Left kidney (tissue), 1 donor: ENCODE measurements at regions not wholly inside any gene's neighbourhood (a gene's known extent, or its start where the extent isn't known, plus 50 kb on each side); places are given as distances from the start of the nearest gene placed in this dataset.

Experiments
- DNase-seq: peaks from one replicate; pipeline ENCODE4 v3.0.0-alpha.2; 2013

DNA sequence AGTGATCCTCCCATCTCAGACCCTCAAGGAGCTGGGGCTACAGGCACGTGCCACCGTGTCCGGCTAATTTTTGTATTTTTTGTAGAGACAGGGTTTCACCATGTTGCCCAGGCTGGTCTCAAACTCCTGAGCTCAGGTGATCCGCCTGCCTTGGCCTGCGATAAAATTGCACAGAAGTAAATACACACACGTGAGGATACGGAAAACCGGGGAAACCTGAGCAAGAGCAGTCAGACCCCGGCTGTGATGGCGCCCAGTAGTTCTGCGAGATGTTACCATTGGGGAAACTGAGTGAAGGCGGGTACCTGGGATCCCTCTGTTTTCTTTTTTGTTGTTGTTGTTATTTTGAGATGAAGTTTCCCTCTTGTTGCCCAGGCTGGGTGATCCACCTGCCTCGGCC lies 114.9 kb downstream of the C9orf50 start:
- DNase-seq = no peak

DNA sequence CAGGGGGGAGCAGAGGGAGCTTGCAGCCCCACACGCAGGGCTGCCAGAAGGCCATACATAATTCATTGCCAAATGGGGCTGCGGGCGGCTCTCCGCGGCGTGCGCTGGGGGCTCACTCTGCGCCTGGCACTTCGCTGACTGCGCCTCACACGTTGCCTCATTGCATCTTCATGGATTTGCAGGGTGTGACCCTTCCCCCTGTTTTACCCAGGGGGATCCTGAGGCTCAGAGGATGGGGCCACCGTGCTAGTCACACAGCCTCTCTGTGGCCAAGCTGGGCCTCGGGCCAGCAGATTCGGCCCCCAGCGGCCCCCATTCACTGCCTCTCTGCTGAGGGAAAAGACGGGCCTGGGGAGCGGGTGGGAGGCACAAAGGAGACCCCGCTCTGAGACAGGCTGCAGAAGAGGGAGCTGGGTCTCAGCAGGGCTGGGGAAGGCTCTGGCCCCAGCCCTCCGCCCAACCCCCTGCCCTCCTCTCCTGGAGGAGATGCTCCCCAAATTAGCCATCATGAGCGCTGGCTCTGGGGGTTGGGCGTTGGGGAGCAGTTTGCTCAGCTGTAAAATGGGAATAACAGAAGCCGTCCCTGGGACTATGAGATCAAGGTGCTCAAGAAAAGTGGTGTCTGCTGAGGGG lies 115.5 kb downstream of the C9orf50 start:
- DNase-seq = no peak

GRCh38 chr9:129504404-129504803 lies 116.5 kb downstream of the C9orf50 start:
- DNase-seq = no peak

- DNase-seq = no peak
Observed at GRCh38 chr9:129501771-129502319, 119.1 kb downstream of the C9orf50 start.

GRCh38 chr9:129500863-129501770 lies 119.8 kb downstream of the C9orf50 start:
- no peak for DNase-seq

- DNase-seq = no peak
Observed at GRCh38 chr9:129500161-129500862, 120.6 kb downstream of the C9orf50 start.

DNA sequence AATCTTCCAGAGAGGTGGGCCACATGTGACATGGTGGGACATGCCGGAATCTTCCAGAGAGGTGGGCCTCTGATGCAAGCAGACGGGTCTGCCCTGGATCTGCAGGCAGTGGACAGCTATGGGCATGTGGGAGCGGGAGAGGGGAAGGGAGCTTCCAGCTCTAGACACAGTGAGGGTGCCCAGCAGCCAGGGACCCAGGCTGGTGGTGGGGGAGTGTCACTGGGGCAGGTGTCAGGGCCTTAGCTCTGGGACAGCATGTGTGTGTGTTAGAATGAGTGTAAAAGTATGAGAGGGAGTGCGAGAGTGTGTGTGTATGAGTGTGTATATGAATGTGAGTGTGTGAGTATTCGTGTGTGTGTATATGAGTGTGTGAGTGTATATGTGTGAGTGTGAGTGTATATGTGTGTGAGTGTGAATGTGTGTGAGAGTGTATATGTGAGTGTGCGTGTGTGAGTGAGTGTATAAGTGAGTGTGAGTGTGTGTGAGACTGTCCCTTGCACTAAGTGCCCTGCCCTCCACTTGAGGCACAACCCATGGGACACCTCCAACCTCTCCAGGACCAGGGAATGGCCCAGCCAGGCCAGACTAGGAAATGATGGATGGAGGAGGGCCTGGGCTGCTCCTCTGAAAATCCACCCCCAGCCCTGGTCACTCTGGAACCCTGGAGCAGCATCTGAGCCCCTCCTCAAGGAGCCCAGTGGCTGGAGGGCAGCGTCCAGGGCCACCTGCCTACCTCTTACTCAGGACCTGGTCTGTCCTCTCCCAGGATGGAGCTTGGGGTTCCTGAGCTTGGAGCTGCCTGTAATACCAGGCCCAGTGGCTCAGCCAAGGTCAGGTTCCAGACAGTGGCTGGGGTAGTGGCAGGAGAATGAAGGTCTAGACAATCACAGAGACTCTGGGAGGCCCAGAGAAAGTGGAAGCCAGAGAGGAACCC lies 122.2 kb downstream of the C9orf50 start:
- DNase-seq = no peak

DNA sequence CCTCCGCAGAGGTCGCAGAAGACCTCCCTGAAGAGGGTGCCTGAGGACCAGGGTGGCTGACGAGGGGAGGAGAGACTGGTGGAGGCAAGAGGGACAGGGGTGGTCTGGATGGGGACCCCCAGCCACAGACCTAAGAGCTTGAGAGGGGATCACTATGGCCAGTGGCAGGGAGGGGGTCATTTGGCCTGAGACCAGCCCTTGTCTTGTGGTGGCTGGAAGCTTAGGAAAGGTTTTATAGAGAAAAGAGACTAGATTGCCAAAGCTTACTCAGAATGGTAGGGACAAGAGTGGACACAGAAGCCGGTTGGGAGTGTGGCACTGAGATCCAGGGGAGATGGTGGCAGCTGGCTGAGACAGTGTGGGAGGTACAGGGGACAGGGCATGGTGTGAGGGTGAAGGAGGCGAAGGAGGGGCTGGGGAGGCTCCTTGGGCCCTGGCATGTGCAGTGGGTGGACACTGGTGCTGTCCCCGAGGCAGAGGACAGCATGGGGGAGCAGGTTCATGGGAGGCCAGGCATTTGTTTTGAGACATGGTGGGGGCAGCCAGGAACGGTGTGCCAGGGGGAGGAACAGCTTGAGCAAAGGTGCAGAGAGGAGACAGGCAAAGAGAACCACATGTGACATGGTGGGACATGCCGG lies 123.0 kb downstream of the C9orf50 start:
- no peak for DNase-seq

- DNase-seq = no peak
Observed at GRCh38 chr9:129497005-129497812, 123.7 kb downstream of the C9orf50 start.

- DNase-seq = peak; percentile 96
Observed at GRCh38 chr9:129496473-129497004, 124.4 kb downstream of the C9orf50 start.

GRCh38 chr9:129495620-129496472 lies 125.1 kb downstream of the C9orf50 start:
- DNase-seq = peak; percentile 92

DNA sequence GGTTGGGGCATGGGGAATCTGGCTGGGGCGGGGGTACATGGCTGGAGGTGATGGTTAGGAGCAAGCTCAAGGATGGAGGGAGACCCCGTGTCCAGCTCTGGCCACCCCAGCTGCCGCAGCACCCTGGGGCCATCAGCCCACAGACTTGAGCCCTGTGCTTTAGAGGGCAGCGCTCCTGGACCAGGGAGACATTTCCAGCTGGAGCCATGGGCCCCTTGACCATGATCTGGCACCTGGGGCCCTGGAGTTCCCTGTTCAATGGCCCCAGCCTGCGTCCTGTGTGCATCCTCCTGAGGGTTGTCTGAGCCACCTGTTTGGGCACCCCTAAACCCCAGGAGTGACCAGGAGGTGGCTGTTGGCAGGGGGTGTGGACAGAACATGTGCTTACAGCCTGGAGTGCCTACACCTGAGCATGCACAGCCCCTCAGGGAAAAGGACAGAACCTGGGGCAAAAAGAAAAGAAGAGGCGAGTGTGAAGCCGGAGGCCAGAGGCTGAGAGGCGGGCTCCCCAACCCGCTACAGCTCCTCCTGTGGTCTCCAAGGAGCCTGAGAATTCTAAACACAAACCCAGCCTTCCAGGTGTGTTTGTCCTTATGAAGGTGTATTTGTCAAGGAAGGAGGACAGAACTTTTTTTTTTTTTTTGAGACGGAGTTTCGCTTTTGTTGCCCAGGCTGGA lies 126.7 kb downstream of the C9orf50 start:
- no peak for DNase-seq

- no peak for DNase-seq
Observed at GRCh38 chr9:129493706-129494047, 127.2 kb downstream of the C9orf50 start.

- no peak for DNase-seq
Observed at GRCh38 chr9:129493002-129493705, 127.7 kb downstream of the C9orf50 start.

GRCh38 chr9:129491487-129491855 lies 129.4 kb downstream of the C9orf50 start:
- no peak for DNase-seq

DNA sequence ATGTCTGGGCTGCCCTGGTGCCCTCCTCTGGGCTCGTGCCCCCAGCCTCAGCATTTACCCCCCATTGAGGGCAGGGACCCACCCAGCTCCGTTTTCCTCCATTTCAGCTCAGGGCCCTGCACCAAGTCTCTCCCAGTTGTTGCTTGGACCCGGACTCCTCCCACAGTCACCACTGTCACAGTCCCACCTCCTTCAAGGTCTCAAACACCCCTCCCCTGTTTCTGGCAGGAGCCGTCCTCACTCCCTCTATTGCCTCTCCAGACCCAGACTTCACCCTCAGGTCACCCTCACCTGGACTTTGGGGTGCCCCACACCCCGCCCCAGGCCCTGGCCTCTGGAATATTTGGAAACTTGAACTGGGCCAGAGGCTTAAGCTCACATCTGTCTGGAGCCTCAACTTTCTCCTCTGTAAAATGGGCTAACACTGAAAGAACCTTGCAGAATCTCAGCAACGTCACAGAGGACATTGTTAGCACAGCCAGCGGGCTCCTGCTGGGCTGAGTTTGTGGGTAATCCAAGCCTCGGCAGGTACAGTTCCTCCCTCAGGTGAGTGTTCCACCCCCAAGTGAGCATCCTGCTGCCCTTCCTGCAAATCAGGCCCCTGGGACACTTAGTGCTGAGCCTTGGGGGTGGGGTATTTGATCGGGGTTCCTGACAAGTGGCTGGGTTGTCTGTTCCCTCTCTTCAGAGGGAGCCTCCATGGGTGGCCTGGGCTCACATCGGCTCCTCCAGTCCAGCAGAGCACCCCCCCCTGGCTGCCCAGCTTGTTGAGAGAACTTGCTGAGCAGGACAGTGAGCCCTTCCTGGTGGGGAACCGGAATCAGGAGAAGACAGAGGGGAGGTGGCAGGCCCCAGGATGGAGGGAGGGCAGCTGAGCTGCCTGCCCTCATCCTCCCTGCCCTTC lies 130.1 kb downstream of the C9orf50 start:
- no peak for DNase-seq
